HEK293 (cell line): ENCODE measurements at regions not wholly inside any gene's neighbourhood (a gene's known extent, or its start where the extent isn't known, plus 50 kb on each side); places are given as distances from the start of the nearest gene placed in this dataset.

Experiments
- CTCF ChIP-seq: fragments of 450-650 bp; formaldehyde crosslinking; IDR thresholded peaks from 2 replicates; pipeline ENCODE4 v1.5.1; 2016; ENCODE audit warnings: missing biosample characterization, missing genetic modification characterization
- SP2 ChIP-seq: fragments of 450-650 bp; formaldehyde crosslinking; IDR thresholded peaks from 2 replicates; pipeline ENCODE4 v1.5.1; 2016; ENCODE audit warnings: missing biosample characterization, missing genetic modification characterization
- ZNF155 ChIP-seq: fragments of 450-650 bp; formaldehyde crosslinking; IDR thresholded peaks from 2 replicates; pipeline ENCODE4 v1.5.1; 2016; ENCODE audit warnings: missing biosample characterization, missing genetic modification characterization
- ZNF398 ChIP-seq: fragments of 450-650 bp; formaldehyde crosslinking; IDR thresholded peaks from 2 replicates; pipeline ENCODE4 v1.5.1; 2017; ENCODE audit warnings: missing biosample characterization, missing genetic modification characterization
- ZNF423 ChIP-seq: fragments of 450-650 bp; formaldehyde crosslinking; IDR thresholded peaks from 2 replicates; pipeline ENCODE4 v1.5.1; 2016; ENCODE audit warnings: missing biosample characterization, missing genetic modification characterization
- ZNF791 ChIP-seq: fragments of 450-650 bp; formaldehyde crosslinking; IDR thresholded peaks from 2 replicates; pipeline ENCODE4 v1.5.1; 2016; ENCODE audit warnings: missing biosample characterization, missing genetic modification characterization
- TF ChIP-seq, protein P1 (sequence below): fragments of 450-650 bp; formaldehyde crosslinking; IDR thresholded peaks from 2 replicates; pipeline ENCODE4 v1.5.1; 2016; ENCODE audit warnings: missing biosample characterization, missing genetic modification characterization

GRCh38 chr4:138639018-138639741 is 376.4 kb upstream of the NOCT start:
- TF ChIP-seq SP2 (tag by site-specific recombination) (no peak), CTCF (tag by site-specific recombination) (no peak), ZNF155 (tag by site-specific recombination) (no peak), ZNF423 (no peak), ZNF791 (tag by site-specific recombination) (no peak), ZNF398 (tag by site-specific recombination) (no peak)
- TF ChIP-seq, protein P1, sequence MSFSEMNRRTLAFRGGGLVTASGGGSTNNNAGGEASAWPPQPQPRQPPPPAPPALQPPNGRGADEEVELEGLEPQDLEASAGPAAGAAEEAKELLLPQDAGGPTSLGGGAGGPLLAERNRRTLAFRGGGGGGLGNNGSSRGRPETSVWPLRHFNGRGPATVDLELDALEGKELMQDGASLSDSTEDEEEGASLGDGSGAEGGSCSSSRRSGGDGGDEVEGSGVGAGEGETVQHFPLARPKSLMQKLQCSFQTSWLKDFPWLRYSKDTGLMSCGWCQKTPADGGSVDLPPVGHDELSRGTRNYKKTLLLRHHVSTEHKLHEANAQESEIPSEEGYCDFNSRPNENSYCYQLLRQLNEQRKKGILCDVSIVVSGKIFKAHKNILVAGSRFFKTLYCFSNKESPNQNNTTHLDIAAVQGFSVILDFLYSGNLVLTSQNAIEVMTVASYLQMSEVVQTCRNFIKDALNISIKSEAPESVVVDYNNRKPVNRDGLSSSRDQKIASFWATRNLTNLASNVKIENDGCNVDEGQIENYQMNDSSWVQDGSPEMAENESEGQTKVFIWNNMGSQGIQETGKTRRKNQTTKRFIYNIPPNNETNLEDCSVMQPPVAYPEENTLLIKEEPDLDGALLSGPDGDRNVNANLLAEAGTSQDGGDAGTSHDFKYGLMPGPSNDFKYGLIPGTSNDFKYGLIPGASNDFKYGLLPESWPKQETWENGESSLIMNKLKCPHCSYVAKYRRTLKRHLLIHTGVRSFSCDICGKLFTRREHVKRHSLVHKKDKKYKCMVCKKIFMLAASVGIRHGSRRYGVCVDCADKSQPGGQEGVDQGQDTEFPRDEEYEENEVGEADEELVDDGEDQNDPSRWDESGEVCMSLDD (tag by site-specific recombination), result no peak
